Spleen (tissue), 7 donors: ENCODE measurements at regions not wholly inside any gene's neighbourhood (a gene's known extent, or its start where the extent isn't known, plus 50 kb on each side); places are given as distances from the start of the nearest gene placed in this dataset.

ENCODE experiments used
- POLR2A ChIP-seq, 3 donors: fragments of 450-650 bp; IDR thresholded peaks; one replicate each; pipeline ENCODE4 v1.5.1; 2017; ENCODE audit warnings: antibody characterized with exemption in 3 of 3, mild to moderate bottlenecking in 1 of 3
- POLR2AphosphoS5 ChIP-seq, 3 donors: sonication (generic); formaldehyde crosslinking; IDR thresholded peaks; one replicate each; pipeline ENCODE4 v1.5.1; 2017; ENCODE audit warnings: antibody characterized with exemption in 3 of 3
- TF ChIP-seq, protein P1 (sequence below), 11 experiments: fragments of 200-600 bp in 7 of 11; fragments of 450-650 bp in 4 of 11; sonication (generic) in 4 of 11; IDR thresholded peaks in 8 of 11; conservative IDR thresholded peaks in 3 of 11; 1 replicate in 7 of 11; 2 replicates in 4 of 11; pipeline versions ENCODE4 v1.4.0 to v1.8.0; 2016 to 2021; ENCODE audit warnings: antibody characterized with exemption in 11 of 11, inconsistent platforms in 4 of 11, mild to moderate bottlenecking in 1 of 11
- donor health status: DM: no; HTN: no; CAD: no; lungs with moderate emphysema.
- donor health status: DM: no; HTN: no; CAD: no.
- donor health status: DM: no; HTN: no; CAD: no.

DNA sequence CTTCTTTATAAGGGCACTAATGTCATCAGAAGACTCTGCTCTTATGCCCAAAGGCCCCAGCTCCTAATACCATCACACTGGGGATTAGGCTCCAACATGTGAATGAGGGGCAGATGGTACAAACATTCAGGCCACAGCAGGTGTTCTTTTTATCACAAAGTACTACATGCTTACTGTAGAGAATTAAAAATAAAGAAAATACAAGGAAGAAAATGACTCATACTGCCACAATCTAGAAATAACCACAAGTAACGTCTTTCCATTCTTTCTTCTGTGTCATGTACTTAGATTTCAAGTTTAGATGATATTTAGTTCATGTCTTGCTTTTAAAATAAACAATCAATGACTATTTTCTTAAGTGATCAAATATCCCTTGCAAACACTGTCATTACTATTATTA, 100.3 kb upstream of the NEDD4L start:
- TF ChIP-seq, protein P1, sequence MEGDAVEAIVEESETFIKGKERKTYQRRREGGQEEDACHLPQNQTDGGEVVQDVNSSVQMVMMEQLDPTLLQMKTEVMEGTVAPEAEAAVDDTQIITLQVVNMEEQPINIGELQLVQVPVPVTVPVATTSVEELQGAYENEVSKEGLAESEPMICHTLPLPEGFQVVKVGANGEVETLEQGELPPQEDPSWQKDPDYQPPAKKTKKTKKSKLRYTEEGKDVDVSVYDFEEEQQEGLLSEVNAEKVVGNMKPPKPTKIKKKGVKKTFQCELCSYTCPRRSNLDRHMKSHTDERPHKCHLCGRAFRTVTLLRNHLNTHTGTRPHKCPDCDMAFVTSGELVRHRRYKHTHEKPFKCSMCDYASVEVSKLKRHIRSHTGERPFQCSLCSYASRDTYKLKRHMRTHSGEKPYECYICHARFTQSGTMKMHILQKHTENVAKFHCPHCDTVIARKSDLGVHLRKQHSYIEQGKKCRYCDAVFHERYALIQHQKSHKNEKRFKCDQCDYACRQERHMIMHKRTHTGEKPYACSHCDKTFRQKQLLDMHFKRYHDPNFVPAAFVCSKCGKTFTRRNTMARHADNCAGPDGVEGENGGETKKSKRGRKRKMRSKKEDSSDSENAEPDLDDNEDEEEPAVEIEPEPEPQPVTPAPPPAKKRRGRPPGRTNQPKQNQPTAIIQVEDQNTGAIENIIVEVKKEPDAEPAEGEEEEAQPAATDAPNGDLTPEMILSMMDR (IDR thresholded peaks at IDR 0.05 in 8 of 11, conservative IDR thresholded peaks at IDR 0.05 in 3 of 11): no peak
- TF ChIP-seq POLR2A (IDR thresholded peaks at IDR 0.05): no peak
- no peak for TF ChIP-seq POLR2AphosphoS5 (IDR thresholded peaks at IDR 0.05)
